Cardiac fibroblast (primary cell): ENCODE measurements at regions not wholly inside any gene's neighbourhood (a gene's known extent, or its start where the extent isn't known, plus 50 kb on each side); places are given as distances from the start of the nearest gene placed in this dataset.

Source experiments
- DNase-seq, 2 donors: peaks; one replicate each; pipeline versions ENCODE4 v3.0.0 to v3.0.0-alpha.2; 2010; ENCODE audit warnings: low read depth in 2 of 2
- H3K4me3 ChIP-seq, 2 donors: replicated peaks in 1 of 2; 1 replicate in 1 of 2; 2 replicates in 1 of 2; pipeline ENCODE4 v1.5.1; 2011; ENCODE audit warnings: low read depth in 2 of 2, low read length in 2 of 2, mild to moderate bottlenecking in 2 of 2, moderate library complexity in 1 of 2
- TF ChIP-seq, protein P1 (sequence below): IDR thresholded peaks from one replicate; pipeline ENCODE4 v1.5.1; 2011; ENCODE audit warnings: low read depth, mild to moderate bottlenecking, low read length, inconsistent platforms

GRCh38 chr15:61755467-61755866 is 304.8 kb downstream of the VPS13C start:
- TF ChIP-seq, protein P1, sequence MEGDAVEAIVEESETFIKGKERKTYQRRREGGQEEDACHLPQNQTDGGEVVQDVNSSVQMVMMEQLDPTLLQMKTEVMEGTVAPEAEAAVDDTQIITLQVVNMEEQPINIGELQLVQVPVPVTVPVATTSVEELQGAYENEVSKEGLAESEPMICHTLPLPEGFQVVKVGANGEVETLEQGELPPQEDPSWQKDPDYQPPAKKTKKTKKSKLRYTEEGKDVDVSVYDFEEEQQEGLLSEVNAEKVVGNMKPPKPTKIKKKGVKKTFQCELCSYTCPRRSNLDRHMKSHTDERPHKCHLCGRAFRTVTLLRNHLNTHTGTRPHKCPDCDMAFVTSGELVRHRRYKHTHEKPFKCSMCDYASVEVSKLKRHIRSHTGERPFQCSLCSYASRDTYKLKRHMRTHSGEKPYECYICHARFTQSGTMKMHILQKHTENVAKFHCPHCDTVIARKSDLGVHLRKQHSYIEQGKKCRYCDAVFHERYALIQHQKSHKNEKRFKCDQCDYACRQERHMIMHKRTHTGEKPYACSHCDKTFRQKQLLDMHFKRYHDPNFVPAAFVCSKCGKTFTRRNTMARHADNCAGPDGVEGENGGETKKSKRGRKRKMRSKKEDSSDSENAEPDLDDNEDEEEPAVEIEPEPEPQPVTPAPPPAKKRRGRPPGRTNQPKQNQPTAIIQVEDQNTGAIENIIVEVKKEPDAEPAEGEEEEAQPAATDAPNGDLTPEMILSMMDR: no peak
- H3K4me3 ChIP-seq: no peak overlapping the region
- no peak for DNase-seq

GRCh38 chr15:61753018-61753710 is 307.1 kb downstream of the VPS13C start:
- H3K4me3 ChIP-seq: no peak overlapping the region
- TF ChIP-seq, protein P1: no peak

GRCh38 chr15:61752001-61752400 is 308.2 kb downstream of the VPS13C start:
- no peak overlapping the region for H3K4me3 ChIP-seq
- TF ChIP-seq, protein P1: no peak
- no peak for DNase-seq

More at GRCh38 chr15:61753018-61753710, 307.1 kb downstream of the VPS13C start:
- no peak for DNase-seq

GRCh38 chr15:61750271-61751084 is 309.8 kb downstream of the VPS13C start:
- H3K4me3 ChIP-seq: no peak overlapping the region
- no peak for DNase-seq
- TF ChIP-seq, protein P1: no peak

DNA sequence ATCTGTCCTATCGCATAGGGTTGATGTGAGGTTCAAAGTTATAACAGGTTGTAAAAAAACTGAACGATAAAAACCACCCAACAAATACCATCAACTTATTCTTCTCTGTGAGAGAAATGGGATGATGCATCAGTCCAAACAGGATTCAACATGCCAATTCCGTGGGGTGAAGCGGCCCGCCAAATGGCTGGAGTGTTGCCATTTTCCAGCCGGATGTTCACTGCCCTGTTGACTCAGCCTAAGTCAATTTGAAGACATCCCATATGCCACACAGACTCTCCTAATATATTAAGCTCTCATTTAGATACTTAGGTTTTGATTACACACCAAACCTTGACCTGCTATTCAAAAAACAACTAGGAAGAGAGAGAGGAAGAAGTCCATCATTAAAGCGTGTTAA is 311.1 kb downstream of the VPS13C start:
- DNase-seq: no peak

DNA sequence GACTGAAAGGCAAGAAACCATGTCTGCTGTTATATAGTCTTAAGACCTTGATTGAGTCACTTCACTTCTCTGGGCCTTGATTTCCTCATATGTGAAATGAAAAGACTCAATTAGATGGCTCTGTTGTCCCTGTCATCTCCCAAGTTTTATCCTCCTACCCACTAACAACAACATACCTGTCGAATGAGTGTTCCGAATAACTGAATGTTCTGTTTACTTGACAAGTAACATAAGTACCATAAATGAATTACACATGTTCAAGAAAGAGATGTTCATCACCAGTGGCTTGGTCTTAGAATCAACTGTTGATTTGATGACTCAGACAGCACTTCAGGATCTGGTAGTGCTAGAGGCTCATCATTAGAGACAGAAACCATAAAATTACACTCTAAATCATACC is 311.7 kb downstream of the VPS13C start:
- TF ChIP-seq, protein P1: no peak
- DNase-seq: peak in 1 of 2 donors; percentile 5

More for the DNA sequence above, 311.1 kb downstream of the VPS13C start:
- TF ChIP-seq, protein P1: no peak
- no peak overlapping the region for H3K4me3 ChIP-seq

More for the DNA sequence above, 311.7 kb downstream of the VPS13C start:
- H3K4me3 ChIP-seq: no peak overlapping the region
